ENCODE measurements at regions not wholly inside any gene's neighbourhood (a gene's known extent, or its start where the extent isn't known, plus 50 kb on each side); places are given as distances from the start of the nearest gene placed in this dataset.

- TF ChIP-seq SIN3A (IDR thresholded peaks at IDR 0.05; ENCODE audit: borderline replicate concordance, insufficient read depth, low read length) (no peak), TAF1 (IDR thresholded peaks at IDR 0.05; ENCODE audit: borderline replicate concordance, insufficient read depth, low read length) (no peak), FOXP2 (optimal IDR thresholded peaks at IDR 0.05; ENCODE audit: borderline replicate concordance, extremely low read depth, extremely low read length, insufficient read depth) (no peak), POLR2AphosphoS5 (IDR thresholded peaks at IDR 0.05; ENCODE audit: low read depth, low read length) (no peak), REST (IDR thresholded peaks at IDR 0.05; ENCODE audit: insufficient read depth in 1 of 2, low read depth in 2 of 2, low read length in 2 of 2) (no peak)
Observed at GRCh38 chr5:8196061-8196460, 327.1 kb downstream of the MTRR start.

- TF ChIP-seq SIN3A (IDR thresholded peaks at IDR 0.05; ENCODE audit: borderline replicate concordance, insufficient read depth, low read length), result no peak
- no peak for TF ChIP-seq TAF1 (IDR thresholded peaks at IDR 0.05; ENCODE audit: borderline replicate concordance, insufficient read depth, low read length)
- TF ChIP-seq REST (IDR thresholded peaks at IDR 0.05; ENCODE audit: insufficient read depth in 1 of 2, low read depth in 2 of 2, low read length in 2 of 2), result no peak
- no peak for TF ChIP-seq POLR2AphosphoS5 (IDR thresholded peaks at IDR 0.05; ENCODE audit: low read depth, low read length)
- no peak for TF ChIP-seq FOXP2 (optimal IDR thresholded peaks at IDR 0.05; ENCODE audit: borderline replicate concordance, extremely low read depth, extremely low read length, insufficient read depth)
Observed at GRCh38 chr5:8208307-8208706, 339.4 kb downstream of the MTRR start.

- no peak for TF ChIP-seq SIN3A (IDR thresholded peaks at IDR 0.05; ENCODE audit: borderline replicate concordance, insufficient read depth, low read length)
- no peak for TF ChIP-seq TAF1 (IDR thresholded peaks at IDR 0.05; ENCODE audit: borderline replicate concordance, insufficient read depth, low read length)
- no peak for TF ChIP-seq FOXP2 (optimal IDR thresholded peaks at IDR 0.05; ENCODE audit: borderline replicate concordance, extremely low read depth, extremely low read length, insufficient read depth)
- no peak for TF ChIP-seq POLR2AphosphoS5 (IDR thresholded peaks at IDR 0.05; ENCODE audit: low read depth, low read length)
- no peak for TF ChIP-seq REST (IDR thresholded peaks at IDR 0.05; ENCODE audit: insufficient read depth in 1 of 2, low read depth in 2 of 2, low read length in 2 of 2)
Observed at GRCh38 chr5:8209500-8209899, 340.6 kb downstream of the MTRR start.

DNA sequence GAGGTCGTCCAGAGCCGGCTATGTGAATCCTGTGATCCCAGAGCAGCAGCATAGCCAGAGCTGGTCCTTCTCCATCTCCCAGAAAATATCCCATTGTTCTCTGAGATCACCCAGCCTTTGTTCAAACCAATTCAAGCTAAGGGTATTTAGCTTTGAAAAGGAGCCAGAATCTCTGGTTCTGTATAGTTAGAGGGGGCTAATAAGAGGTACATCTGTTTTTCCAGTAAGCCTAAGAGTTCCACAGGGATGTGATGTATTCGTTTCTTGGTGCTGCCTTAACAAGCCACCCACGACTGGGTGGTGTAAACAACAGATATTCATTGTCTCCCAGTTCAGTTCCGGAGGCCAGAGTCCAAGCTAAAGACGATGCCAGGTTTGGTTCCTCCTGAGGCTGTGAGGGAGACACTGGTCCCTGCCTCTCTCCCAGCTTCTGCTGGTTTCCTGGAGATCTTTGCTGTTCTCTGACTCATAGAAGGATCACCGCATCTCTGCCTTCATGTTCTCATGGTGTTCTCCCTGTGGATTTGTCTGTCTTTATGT, 344.8 kb downstream of the MTRR start:
- TF ChIP-seq POLR2AphosphoS5 (IDR thresholded peaks at IDR 0.05; ENCODE audit: low read depth, low read length) (no peak), REST (IDR thresholded peaks at IDR 0.05; ENCODE audit: insufficient read depth in 1 of 2, low read depth in 2 of 2, low read length in 2 of 2) (no peak), TAF1 (IDR thresholded peaks at IDR 0.05; ENCODE audit: borderline replicate concordance, insufficient read depth, low read length) (no peak), FOXP2 (optimal IDR thresholded peaks at IDR 0.05; ENCODE audit: borderline replicate concordance, extremely low read depth, extremely low read length, insufficient read depth) (no peak), SIN3A (IDR thresholded peaks at IDR 0.05; ENCODE audit: borderline replicate concordance, insufficient read depth, low read length) (no peak)

GRCh38 chr5:8216921-8217320, 348.0 kb downstream of the MTRR start:
- TF ChIP-seq FOXP2 (optimal IDR thresholded peaks at IDR 0.05; ENCODE audit: borderline replicate concordance, extremely low read depth, extremely low read length, insufficient read depth) (no peak), SIN3A (IDR thresholded peaks at IDR 0.05; ENCODE audit: borderline replicate concordance, insufficient read depth, low read length) (no peak), TAF1 (IDR thresholded peaks at IDR 0.05; ENCODE audit: borderline replicate concordance, insufficient read depth, low read length) (no peak), REST (IDR thresholded peaks at IDR 0.05; ENCODE audit: insufficient read depth in 1 of 2, low read depth in 2 of 2, low read length in 2 of 2) (no peak), POLR2AphosphoS5 (IDR thresholded peaks at IDR 0.05; ENCODE audit: low read depth, low read length) (no peak)

All from PFSK-1 (cell line).